MM.1S (cell line): ENCODE measurements at regions not wholly inside any gene's neighbourhood (a gene's known extent, or its start where the extent isn't known, plus 50 kb on each side); places are given as distances from the start of the nearest gene placed in this dataset.
"Not testable (repeated sequence)": the region's sequence is repeated elsewhere in the genome, so short reads cannot be mapped to it uniquely, and the experiment has no call there.

Source experiments
- DNase-seq: peaks from one replicate; pipeline ENCODE4 v3.0.0-alpha.2; 2015
- H2AFZ ChIP-seq: fragments of 300-600 bp; sonication (generic); 2 replicates; pipeline ENCODE4 v1.6.0; 2016; ENCODE audit warnings: antibody characterized with exemption, low read length
- H3F3A ChIP-seq: fragments of 300-600 bp; sonication (generic); 2 replicates; pipeline ENCODE4 v1.6.1; 2016; ENCODE audit warnings: mild to moderate bottlenecking, antibody characterized with exemption, low read length, moderate library complexity, mixed read lengths; ENCODE audit not compliant: insufficient read depth
- H3K27ac ChIP-seq: fragments of 300-600 bp; sonication (generic); 2 replicates; pipeline ENCODE4 v1.5.1; 2016; ENCODE audit warnings: mild to moderate bottlenecking, low read length
- H3K27me3 ChIP-seq: fragments of 300-600 bp; sonication (generic); replicated peaks from 2 replicates; pipeline ENCODE4 v1.6.0; 2016; ENCODE audit warnings: low read length; ENCODE audit not compliant: insufficient read depth
- H3K36me3 ChIP-seq: fragments of 300-600 bp; sonication (generic); replicated peaks from 2 replicates; pipeline ENCODE4 v1.6.1; 2016; ENCODE audit warnings: mild to moderate bottlenecking, low read length, mixed read lengths; ENCODE audit not compliant: insufficient read depth
- H3K4me1 ChIP-seq: fragments of 300-600 bp; sonication (generic); 2 replicates; pipeline ENCODE4 v1.6.1; 2016; ENCODE audit warnings: low read length, mixed read lengths
- H3K4me2 ChIP-seq: fragments of 300-600 bp; sonication (generic); 2 replicates; pipeline ENCODE4 v1.6.0; 2016; ENCODE audit warnings: low read depth, low read length
- H3K4me3 ChIP-seq: fragments of 300-600 bp; sonication (generic); 2 replicates; pipeline ENCODE4 v1.5.1; 2016; ENCODE audit warnings: low read length, mixed read lengths
- H3K79me2 ChIP-seq: fragments of 300-600 bp; sonication (generic); 2 replicates; pipeline ENCODE4 v1.6.1; 2016; ENCODE audit warnings: mixed run types, low read length, mixed read lengths
- H3K9ac ChIP-seq: fragments of 300-600 bp; sonication (generic); 2 replicates; pipeline ENCODE4 v1.6.1; 2016; ENCODE audit warnings: low read length, mixed read lengths
- H3K9me2 ChIP-seq: fragments of 300-600 bp; sonication (generic); replicated peaks from 2 replicates; pipeline ENCODE4 v1.6.1; 2016; ENCODE audit warnings: mild to moderate bottlenecking, low read length, mixed read lengths; ENCODE audit not compliant: insufficient read depth
- H3K9me3 ChIP-seq: fragments of 300-600 bp; sonication (generic); replicated peaks from 2 replicates; pipeline ENCODE4 v1.6.1; 2016; ENCODE audit warnings: mild to moderate bottlenecking, low read length, mixed read lengths; ENCODE audit not compliant: insufficient read depth
- H4K20me1 ChIP-seq: fragments of 300-600 bp; sonication (generic); 2 replicates; pipeline ENCODE4 v1.6.1; 2016; ENCODE audit warnings: mild to moderate bottlenecking, low read length, moderate library complexity, mixed read lengths; ENCODE audit not compliant: insufficient read depth
- EZH2 ChIP-seq: fragments of 300-600 bp; sonication (generic); optimal IDR thresholded peaks from 2 replicates; pipeline ENCODE3; 2017; ENCODE audit warnings: low read depth, mild to moderate bottlenecking, antibody characterized with exemption, low read length, mixed read lengths
- EZH2phosphoT487 ChIP-seq: fragments of 300-600 bp; sonication (generic); IDR thresholded peaks from 2 replicates; pipeline ENCODE4 v1.6.1; 2018; ENCODE audit warnings: antibody characterized with exemption, low read length
- TF ChIP-seq, protein P1 (sequence below): fragments of 300-600 bp; sonication (generic); IDR thresholded peaks from 2 replicates; pipeline ENCODE4 v1.5.1; 2016; ENCODE audit warnings: antibody characterized with exemption, low read length, mixed read lengths

DNA sequence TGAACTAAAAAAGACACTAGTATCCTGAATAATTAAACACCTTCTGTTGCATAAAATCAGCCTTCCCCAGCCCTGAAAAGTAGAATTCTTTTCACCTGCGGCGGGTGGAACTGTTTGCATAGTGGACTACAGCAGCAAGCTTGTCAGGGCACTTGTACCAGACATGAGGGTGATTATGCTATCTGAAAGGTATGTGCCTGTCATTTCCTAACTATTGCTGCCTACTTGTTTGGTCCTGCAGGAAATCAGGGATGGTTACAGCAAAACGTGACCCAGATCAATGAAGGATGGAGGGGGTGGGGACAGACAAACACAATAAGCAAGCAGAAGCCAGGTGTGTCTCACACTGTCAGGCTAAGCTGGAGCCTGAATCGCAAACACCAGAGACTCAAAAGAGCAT lies 385.6 kb downstream of the MLLT3 start:
- Histone ChIP-seq H3K27ac (no peak overlapping the region), H2AFZ (no peak overlapping the region)
- no peak for DNase-seq

DNA sequence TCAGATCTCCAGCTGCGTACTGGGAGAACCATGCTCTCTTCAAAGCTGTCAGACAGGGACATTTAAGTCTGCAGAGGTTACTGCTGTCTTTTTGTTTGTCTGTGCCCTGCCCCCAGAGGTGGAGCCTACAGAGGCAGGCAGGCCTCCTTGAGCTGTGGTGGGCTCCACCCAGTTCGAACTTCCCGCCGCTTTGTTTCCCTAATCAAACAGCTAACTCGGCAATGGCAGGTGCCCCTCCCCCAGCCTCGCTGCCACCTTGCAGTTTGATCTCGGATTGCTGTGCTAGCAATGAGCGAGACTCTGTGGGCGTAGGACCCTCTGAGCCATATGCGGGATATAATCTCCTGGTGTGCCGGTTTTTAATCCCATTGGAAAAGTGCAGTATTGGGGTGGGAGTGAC lies 387.1 kb downstream of the MLLT3 start:
- not testable (repeated sequence) for H3K9me3 ChIP-seq, H3K4me2 ChIP-seq, H3K4me3 ChIP-seq, H3K36me3 ChIP-seq, DNase-seq, H3K9me2 ChIP-seq, H3K9ac ChIP-seq, H3K27me3 ChIP-seq, H4K20me1 ChIP-seq, H3K4me1 ChIP-seq, H2AFZ ChIP-seq, H3K27ac ChIP-seq, H3F3A ChIP-seq, H3K79me2 ChIP-seq

More for the DNA sequence above, 385.6 kb downstream of the MLLT3 start:
- TF ChIP-seq EZH2 (no peak), EZH2phosphoT487 (no peak)
- TF ChIP-seq, protein P1, sequence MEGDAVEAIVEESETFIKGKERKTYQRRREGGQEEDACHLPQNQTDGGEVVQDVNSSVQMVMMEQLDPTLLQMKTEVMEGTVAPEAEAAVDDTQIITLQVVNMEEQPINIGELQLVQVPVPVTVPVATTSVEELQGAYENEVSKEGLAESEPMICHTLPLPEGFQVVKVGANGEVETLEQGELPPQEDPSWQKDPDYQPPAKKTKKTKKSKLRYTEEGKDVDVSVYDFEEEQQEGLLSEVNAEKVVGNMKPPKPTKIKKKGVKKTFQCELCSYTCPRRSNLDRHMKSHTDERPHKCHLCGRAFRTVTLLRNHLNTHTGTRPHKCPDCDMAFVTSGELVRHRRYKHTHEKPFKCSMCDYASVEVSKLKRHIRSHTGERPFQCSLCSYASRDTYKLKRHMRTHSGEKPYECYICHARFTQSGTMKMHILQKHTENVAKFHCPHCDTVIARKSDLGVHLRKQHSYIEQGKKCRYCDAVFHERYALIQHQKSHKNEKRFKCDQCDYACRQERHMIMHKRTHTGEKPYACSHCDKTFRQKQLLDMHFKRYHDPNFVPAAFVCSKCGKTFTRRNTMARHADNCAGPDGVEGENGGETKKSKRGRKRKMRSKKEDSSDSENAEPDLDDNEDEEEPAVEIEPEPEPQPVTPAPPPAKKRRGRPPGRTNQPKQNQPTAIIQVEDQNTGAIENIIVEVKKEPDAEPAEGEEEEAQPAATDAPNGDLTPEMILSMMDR: no peak
- Histone ChIP-seq H3K9ac (no peak overlapping the region), H3K4me2 (no peak overlapping the region), H3K4me3 (no peak overlapping the region), H3F3A (no peaks in the 10 kb centered on the region), H3K79me2 (no peaks in the 10 kb centered on the region), H3K9me3 (no peaks in the 10 kb centered on the region), H3K4me1 (no peaks in the 10 kb centered on the region), H3K27me3 (no peaks in the 10 kb centered on the region), H4K20me1 (no peaks in the 10 kb centered on the region), H3K9me2 (no peaks in the 10 kb centered on the region), H3K36me3 (no peaks in the 10 kb centered on the region)

- H3K4me1 ChIP-seq: no peaks in the 10 kb centered on the region
- no peaks in the 10 kb centered on the region for H3F3A ChIP-seq
These were observed 394.2 kb downstream of the MLLT3 start for GRCh38 chr9:20228096-20228495.

DNA sequence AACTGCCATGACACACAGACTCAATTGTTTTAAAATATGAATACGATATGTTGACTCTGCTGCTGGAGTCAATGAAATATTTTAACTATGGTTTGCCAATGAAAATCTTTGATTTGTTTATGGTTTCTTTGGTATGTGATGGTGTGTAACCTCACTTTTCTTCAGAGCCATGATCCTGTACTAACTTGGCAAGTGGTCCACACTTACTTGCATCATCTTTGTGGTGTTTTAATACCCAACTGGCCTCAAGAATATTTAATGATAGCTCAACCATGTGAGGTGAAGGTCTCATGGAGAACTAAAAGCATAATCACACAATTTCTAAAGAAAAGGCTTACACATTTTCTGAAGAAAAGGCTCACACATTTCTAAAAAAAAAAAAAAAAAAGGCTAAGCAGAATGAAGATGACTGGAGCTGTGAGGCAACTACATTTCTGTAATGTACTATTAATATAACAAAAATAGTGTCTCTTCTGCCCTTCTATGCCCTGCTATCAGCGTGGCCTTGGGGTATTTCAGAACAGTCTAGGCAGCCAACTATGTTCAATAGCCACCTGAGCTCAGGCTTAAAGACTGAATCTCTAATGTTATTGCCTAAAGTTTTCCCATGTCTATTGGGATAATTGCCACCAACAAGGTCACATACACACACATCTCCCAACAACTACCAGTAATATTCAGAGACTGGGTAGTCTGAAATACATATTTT lies 395.0 kb downstream of the MLLT3 start:
- Histone ChIP-seq H3K9ac (no peak overlapping the region), H3K9me3 (no peaks in the 10 kb centered on the region), H3K4me1 (no peaks in the 10 kb centered on the region), H3K27me3 (no peaks in the 10 kb centered on the region), H3F3A (no peaks in the 10 kb centered on the region), H3K9me2 (no peaks in the 10 kb centered on the region), H3K79me2 (no peaks in the 10 kb centered on the region), H3K4me3 (no peak overlapping the region), H3K4me2 (no peak overlapping the region), H3K36me3 (no peaks in the 10 kb centered on the region), H4K20me1 (no peaks in the 10 kb centered on the region), H2AFZ (no peak overlapping the region), H3K27ac (no peak overlapping the region)
- TF ChIP-seq, protein P1: no peak
- TF ChIP-seq EZH2: no peak
- no peak for TF ChIP-seq EZH2phosphoT487
- DNase-seq: no peak

More at GRCh38 chr9:20228096-20228495, 394.2 kb downstream of the MLLT3 start:
- no peak overlapping the region for H3K4me3 ChIP-seq
- H3K36me3 ChIP-seq: no peaks in the 10 kb centered on the region
- no peak for DNase-seq
- H3K9me2 ChIP-seq: no peaks in the 10 kb centered on the region
- H2AFZ ChIP-seq: no peak overlapping the region
- no peak for TF ChIP-seq EZH2
- TF ChIP-seq, protein P1: no peak
- TF ChIP-seq EZH2phosphoT487: no peak
- no peak overlapping the region for H3K4me2 ChIP-seq
- H4K20me1 ChIP-seq: no peaks in the 10 kb centered on the region
- H3K9ac ChIP-seq: no peak overlapping the region
- H3K9me3 ChIP-seq: no peaks in the 10 kb centered on the region
- H3K79me2 ChIP-seq: no peaks in the 10 kb centered on the region
- H3K27me3 ChIP-seq: no peaks in the 10 kb centered on the region
- no peak overlapping the region for H3K27ac ChIP-seq
